A673 (cell line): ENCODE measurements at regions not wholly inside any gene's neighbourhood (a gene's known extent, or its start where the extent isn't known, plus 50 kb on each side); places are given as distances from the start of the nearest gene placed in this dataset.

ENCODE experiments used
- BruUV-seq: library from RNA; stranded (reverse); fragments of 400-500 nt; replicated peaks from 2 replicates; lab custom pipeline; 2021; lab: Mats Ljungman, UMichigan
- CTCF ChIA-PET: fragments of 300-600 bp; sonication (Branson Sonifier 250); formaldehyde crosslinking; loops from one replicate; lab custom pipeline; 2022; ENCODE audit warnings: antibody characterized with exemption; lab: Charles Lee
- POLR2A ChIA-PET: fragments of 300-600 bp; sonication (Branson Sonifier 250); formaldehyde crosslinking; loops from one replicate; lab custom pipeline; 2022; ENCODE audit warnings: antibody characterized with exemption; ENCODE audit not compliant: low non-redundant PET; lab: Charles Lee
- DNase-seq: peaks from one replicate; pipeline ENCODE4 v3.0.0-alpha.2; 2015; ENCODE audit warnings: low spot score
- H3K27ac ChIP-seq: fragments of 200-600 bp; sonication (generic); 2 replicates; pipeline ENCODE4 v1.5.1; 2016; ENCODE audit warnings: mixed run types, low read depth, mild to moderate bottlenecking, mixed read lengths, antibody characterized with exemption, low read length; ENCODE audit not compliant: poor library complexity, severe bottlenecking
- H3K27me3 ChIP-seq: fragments of 200-600 bp; sonication (generic); replicated peaks from 2 replicates; pipeline ENCODE4 v1.6.1; 2017; ENCODE audit warnings: mixed run types, low read depth, mild to moderate bottlenecking, mixed read lengths, antibody characterized with exemption, low read length; ENCODE audit not compliant: insufficient read depth, poor library complexity
- H3K36me3 ChIP-seq: fragments of 200-600 bp; sonication (generic); 2 replicates; pipeline ENCODE4 v1.6.1; 2016; ENCODE audit warnings: mixed run types, mild to moderate bottlenecking, mixed read lengths, antibody characterized with exemption, low read length; ENCODE audit not compliant: insufficient read depth, poor library complexity, severe bottlenecking
- H3K4me1 ChIP-seq: fragments of 200-600 bp; sonication (generic); 2 replicates; pipeline ENCODE4 v1.6.1; 2017; ENCODE audit warnings: mixed run types, mild to moderate bottlenecking, mixed read lengths, antibody characterized with exemption, low read length; ENCODE audit not compliant: insufficient read depth, poor library complexity, severe bottlenecking
- H3K4me3 ChIP-seq: fragments of 200-600 bp; sonication (generic); 2 replicates; pipeline ENCODE4 v1.5.1; 2016; ENCODE audit warnings: low read depth, mixed run types, mild to moderate bottlenecking, mixed read lengths, low read length; ENCODE audit not compliant: poor library complexity, severe bottlenecking
- H3K9me3 ChIP-seq: fragments of 200-600 bp; sonication (generic); 2 replicates; pipeline ENCODE4 v1.6.1; 2016; ENCODE audit warnings: mixed run types, low read depth, mild to moderate bottlenecking, mixed read lengths, antibody characterized with exemption, low read length; ENCODE audit not compliant: poor library complexity, severe bottlenecking
- EZH2 ChIP-seq: fragments of 200-600 bp; sonication (generic); IDR thresholded peaks from 2 replicates; pipeline ENCODE4 v1.6.1; 2017; ENCODE audit warnings: borderline replicate concordance, low read depth, mild to moderate bottlenecking, mixed read lengths, antibody characterized with exemption, low read length; ENCODE audit not compliant: poor library complexity, severe bottlenecking
- intact Hi-C: fragments of 100-400 bp; cut with micrococcal nuclease; formaldehyde crosslinking; loops from one replicate; pipeline ENCODE4 v1.10.0; 2022; ENCODE audit not compliant: unreplicated experiment
- TF ChIP-seq, protein P1 (sequence below): fragments of 300-800, 200-600 bp; sonication (generic); conservative IDR thresholded peaks from 2 replicates; pipeline ENCODE4 v1.5.1; 2017; ENCODE audit warnings: low read depth, mild to moderate bottlenecking, antibody characterized with exemption, low read length, moderate library complexity, mixed read lengths

DNA sequence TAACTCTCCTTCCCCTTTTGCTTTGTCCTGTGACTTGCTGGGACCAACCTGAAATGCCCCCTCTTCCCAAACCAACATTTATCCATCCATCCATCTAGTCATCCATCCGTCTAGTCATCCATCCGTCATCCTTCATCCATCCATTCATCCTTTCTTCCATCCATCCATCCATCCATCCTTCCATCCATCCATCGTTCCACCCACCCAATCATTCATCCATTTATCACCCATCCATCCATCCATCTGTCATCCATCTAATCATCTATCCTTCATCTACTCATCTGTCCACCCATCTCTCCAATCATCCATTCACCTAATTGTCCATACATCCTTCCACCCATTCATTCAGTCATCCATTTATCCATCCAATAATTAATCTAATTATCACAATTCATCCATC, 92.7 kb downstream of the EDN3 start:
- TF ChIP-seq, protein P1, sequence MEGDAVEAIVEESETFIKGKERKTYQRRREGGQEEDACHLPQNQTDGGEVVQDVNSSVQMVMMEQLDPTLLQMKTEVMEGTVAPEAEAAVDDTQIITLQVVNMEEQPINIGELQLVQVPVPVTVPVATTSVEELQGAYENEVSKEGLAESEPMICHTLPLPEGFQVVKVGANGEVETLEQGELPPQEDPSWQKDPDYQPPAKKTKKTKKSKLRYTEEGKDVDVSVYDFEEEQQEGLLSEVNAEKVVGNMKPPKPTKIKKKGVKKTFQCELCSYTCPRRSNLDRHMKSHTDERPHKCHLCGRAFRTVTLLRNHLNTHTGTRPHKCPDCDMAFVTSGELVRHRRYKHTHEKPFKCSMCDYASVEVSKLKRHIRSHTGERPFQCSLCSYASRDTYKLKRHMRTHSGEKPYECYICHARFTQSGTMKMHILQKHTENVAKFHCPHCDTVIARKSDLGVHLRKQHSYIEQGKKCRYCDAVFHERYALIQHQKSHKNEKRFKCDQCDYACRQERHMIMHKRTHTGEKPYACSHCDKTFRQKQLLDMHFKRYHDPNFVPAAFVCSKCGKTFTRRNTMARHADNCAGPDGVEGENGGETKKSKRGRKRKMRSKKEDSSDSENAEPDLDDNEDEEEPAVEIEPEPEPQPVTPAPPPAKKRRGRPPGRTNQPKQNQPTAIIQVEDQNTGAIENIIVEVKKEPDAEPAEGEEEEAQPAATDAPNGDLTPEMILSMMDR = no peak
- no peak for TF ChIP-seq EZH2
- BruUV-seq = no TSS peak
- intact Hi-C loops = no loop called here
- Histone ChIP-seq H3K27me3 (peaks cover 43% of the 10 kb centered on the region), H3K36me3 (no peaks in the 10 kb centered on the region), H3K4me1 (no peaks in the 10 kb centered on the region), H3K4me3 (no peak overlapping the region), H3K9me3 (no peaks in the 10 kb centered on the region), H3K27ac (no peak overlapping the region)
- CTCF ChIA-PET = no interaction called here
- DNase-seq = no peak
- POLR2A ChIA-PET = no interaction called here

DNA sequence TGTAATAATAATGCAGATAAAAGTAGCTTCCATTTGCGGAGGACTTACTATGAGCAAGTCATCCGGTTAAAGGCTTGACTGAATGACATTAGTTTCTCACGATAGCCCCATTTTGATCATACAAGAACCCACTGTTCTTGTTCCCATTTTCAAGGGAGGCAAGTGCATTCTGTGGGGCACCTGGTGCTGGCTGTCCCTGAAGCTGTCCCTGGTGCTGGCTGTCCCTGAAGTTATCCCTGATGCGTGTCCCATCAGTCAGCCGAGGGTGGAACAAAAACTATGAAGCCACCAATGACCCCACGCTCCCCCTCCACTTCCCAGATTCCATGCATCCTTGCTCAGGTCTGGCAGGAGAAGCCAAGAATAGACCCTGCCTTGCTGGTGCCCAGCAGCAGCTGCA, 95.3 kb downstream of the EDN3 start:
- H3K9me3 ChIP-seq = no peaks in the 10 kb centered on the region
- TF ChIP-seq EZH2 = no peak
- TF ChIP-seq, protein P1 = no peak
- H3K36me3 ChIP-seq = no peaks in the 10 kb centered on the region
- no peaks in the 10 kb centered on the region for H3K4me1 ChIP-seq
- ChIA-PET CTCF (no interaction called here), POLR2A (no interaction called here)
- intact Hi-C loops = no loop called here
- H3K4me3 ChIP-seq = no peak overlapping the region
- BruUV-seq = no TSS peak
- DNase-seq = no peak
- peaks cover 54% of the 10 kb centered on the region for H3K27me3 ChIP-seq
- no peak overlapping the region for H3K27ac ChIP-seq

DNA sequence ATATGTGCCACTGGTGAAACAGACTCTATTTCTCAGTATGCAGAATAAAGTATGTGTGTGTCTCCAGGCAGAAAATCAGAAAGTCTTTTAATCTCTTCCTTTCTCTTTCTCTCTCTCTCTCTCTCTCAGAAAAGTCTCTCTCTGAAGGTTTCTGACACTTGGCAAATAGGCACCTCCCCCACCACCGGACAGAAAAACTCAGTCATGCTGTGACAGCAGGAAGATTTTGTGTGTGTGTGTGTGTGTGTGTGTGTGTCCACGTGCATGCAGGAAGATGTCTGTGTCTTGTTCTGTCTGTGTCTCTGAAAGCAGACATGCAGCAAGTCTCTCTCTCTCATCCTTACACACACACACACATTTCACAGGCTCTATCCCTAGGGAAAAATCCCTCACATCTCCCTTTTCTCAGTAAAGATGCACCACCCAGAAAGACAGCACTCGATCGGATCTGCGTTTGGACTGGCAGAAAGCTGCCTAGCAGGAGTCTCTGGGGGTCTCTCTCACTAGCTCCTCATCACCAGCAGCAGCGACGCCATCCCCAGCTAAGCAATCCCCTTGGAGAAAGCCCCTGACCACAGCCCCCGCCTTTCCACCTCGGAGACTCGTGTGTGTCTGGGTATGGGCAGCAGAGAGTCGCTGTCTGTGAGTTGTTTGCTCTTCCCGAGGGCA, 98.3 kb downstream of the EDN3 start:
- no peak overlapping the region for H3K4me3 ChIP-seq
- H3K36me3 ChIP-seq = no peaks in the 10 kb centered on the region
- intact Hi-C loops = no loop called here
- peaks cover 10% of the 10 kb centered on the region for H3K4me1 ChIP-seq
- H3K27me3 ChIP-seq = peaks cover 66% of the 10 kb centered on the region
- BruUV-seq = no TSS peak
- TF ChIP-seq EZH2 = no peak
- TF ChIP-seq, protein P1 = no peak
- no peak for DNase-seq
- H3K9me3 ChIP-seq = no peaks in the 10 kb centered on the region
- CTCF ChIA-PET = no interaction called here
- no peak overlapping the region for H3K27ac ChIP-seq
- POLR2A ChIA-PET = no interaction called here
